Midbrain (tissue), 1 donor: ENCODE measurements at regions not wholly inside any gene's neighbourhood (a gene's known extent, or its start where the extent isn't known, plus 50 kb on each side); places are given as distances from the start of the nearest gene placed in this dataset.
"Not testable (repeated sequence)": the region's sequence is repeated elsewhere in the genome, so short reads cannot be mapped to it uniquely, and the experiment has no call there.

Source experiments
- DNase-seq: peaks from one replicate; lab custom pipeline; 2025; lab: John Stamatoyannopoulos, UW

GRCh38 chrX:50967736-50968135 is 57.2 kb downstream of the BMP15 start:
- DNase-seq: no peak

GRCh38 chrX:50968871-50969635 is 58.5 kb downstream of the BMP15 start:
- DNase-seq: not testable (repeated sequence)

DNA sequence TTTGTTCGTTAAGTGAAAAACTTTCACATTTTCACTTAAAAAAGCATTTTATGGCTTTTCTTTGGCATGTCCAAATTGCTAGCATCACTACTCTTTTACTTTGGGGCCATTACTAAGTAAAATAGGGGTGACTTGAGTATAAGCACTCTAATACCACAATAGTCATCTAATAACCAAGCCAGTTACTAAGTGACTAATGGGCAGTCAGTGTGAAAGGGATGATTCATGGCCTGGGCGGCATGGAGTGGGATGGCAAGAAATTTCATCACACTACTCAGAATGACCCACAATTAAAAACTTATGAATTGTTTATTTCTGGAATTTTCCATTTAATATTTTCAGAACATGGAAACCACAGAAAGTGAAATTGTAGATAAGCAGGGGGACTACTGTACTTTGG is 60.9 kb downstream of the BMP15 start:
- no peak for DNase-seq

DNA sequence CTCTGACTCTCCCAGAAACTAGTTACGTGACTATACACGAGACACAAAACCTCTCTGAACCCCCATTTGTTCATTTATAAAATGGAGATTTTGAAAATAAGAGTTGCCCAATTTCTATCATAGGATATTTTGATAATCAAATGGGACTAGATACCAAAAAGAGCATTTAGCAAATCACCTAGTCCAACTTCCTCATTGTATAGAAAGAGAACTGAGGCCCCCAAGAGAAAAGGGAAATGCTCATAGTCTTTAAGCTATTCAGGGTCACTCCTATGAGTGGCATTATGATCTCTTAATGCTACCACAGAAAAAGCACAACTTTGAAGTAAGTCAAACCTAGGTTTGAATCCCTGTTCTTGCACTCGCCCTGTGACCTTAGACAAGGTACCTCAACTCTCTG is 62.7 kb downstream of the BMP15 start:
- DNase-seq: no peak

DNA sequence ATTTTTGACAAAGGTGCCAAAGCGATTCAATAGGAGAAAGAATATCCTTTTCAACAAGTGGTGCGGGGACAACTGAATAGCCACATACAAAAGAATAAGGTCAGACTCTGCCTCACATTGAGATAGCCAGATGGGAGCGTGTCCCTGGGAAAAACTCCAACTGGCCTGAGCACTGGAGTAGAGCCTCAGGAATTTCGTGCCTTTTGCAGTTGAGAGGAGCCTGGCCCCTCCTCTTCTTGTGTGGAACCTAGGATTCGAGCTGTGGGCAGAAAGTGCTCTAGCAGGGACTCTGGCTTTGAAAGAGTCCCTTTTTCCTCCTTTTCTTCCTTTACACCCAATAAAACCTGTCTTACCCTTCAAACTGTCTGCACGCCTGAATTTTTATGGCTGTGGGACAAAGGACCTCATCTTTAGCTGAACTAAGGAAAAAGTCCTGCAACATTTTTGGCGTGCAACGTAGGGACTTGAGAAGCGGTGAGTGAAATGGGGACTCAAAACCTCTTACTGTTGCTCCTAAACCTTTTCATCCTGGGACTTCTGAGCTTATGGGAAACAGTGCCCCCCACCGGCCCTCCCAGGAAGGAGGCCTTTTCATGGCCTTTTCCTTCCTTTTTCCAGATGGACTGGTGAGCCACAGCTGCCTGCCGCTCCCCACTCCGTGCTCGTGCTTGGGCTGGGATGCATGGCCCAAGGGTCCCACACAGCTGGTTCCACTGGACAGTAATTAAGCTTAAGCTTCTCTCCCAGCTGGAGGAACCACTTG is 68.6 kb downstream of the BMP15 start:
- no peak for DNase-seq

DNA sequence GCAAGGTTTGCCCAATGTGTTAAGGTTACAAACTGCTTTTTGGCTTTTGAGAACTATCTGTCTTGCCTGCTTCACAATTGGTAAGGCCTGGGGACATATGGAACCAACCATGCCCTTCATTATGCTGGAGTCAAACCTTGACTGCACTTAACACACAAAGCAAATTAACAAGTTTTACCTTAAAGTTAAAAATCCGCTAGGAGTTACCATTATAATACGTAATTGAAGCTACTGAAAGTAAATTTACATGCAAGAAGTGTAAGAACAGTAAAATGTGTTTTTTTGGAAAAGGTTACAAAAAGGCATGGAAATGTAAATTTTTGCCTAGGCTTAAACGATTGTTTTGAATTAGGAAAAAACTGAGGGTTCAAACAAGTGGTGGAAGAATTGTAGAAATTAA is 69.7 kb downstream of the BMP15 start:
- DNase-seq: no peak

DNA sequence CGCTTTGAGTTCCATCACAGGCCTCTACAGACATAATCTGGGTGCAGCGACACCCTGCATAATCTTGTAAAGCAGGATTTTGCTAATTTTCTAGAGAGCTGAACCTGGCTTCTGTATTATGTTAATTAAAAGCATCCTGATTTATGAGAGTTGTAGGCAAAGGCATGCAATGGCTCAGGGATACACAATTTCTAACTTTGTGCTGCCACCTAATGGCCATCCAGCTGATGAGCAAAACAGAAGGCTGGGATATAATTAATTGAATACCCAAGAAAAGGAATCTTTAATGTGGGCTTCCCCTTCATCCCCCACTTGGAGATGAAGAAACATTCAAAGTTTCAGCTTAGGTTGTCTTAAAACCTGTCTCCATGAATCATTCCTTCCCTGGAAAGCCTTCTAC is 78.1 kb downstream of the BMP15 start:
- peak; percentile 27 for DNase-seq

DNA sequence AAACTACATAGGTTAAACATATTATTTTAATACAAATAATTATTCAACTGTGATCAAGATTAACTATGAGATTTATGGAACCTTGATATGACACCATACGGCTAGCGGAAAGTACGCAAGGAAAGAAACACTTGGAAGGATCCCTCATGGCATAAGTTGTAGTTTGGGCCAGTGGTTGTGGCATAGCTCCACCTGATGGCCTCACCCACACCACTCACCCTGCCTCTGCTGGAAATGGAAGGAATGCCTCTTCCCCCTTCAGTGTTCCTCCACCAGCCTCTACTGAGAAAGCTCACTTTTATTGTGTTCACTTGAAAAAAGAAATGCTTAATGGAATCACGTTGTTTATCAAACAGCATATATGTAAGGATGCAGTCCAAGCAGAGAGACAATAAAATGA is 86.4 kb downstream of the BMP15 start:
- DNase-seq: no peak

GRCh38 chrX:51000384-51000783 is 89.8 kb downstream of the BMP15 start:
- DNase-seq: not testable (repeated sequence)

- DNase-seq: not testable (repeated sequence)
These were observed 91.4 kb downstream of the BMP15 start for GRCh38 chrX:51001733-51002632.

DNA sequence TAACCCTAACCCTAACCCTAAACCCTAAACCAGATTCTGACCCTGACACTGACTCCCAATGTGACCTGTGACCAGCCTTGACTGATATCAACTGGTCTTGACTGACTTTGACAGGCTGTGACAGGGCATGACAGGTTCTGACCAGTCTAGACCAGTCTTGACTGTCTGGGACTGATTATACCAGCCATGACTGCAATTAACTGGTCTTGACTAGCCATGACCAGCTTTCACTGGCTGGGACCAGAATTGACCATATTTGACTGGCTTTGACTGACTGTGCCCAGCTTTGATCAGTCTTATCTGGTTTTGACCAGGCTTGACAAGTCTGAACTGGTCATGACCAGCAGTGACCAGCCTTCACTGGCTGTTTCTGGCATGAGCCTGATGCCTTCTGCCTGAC is 95.5 kb downstream of the BMP15 start:
- DNase-seq: no peak

GRCh38 chrX:51024106-51024696 is 113.7 kb downstream of the BMP15 start:
- DNase-seq: no peak

- no peak for DNase-seq
These were observed 116.3 kb downstream of the BMP15 start for GRCh38 chrX:51026862-51027261.

GRCh38 chrX:51035746-51036145 is 125.2 kb downstream of the BMP15 start:
- DNase-seq: no peak

- no peak for DNase-seq
These were observed 137.4 kb downstream of the BMP15 start for GRCh38 chrX:51047950-51048349.

GRCh38 chrX:51053741-51054140 is 143.2 kb downstream of the BMP15 start:
- DNase-seq: no peak

DNA sequence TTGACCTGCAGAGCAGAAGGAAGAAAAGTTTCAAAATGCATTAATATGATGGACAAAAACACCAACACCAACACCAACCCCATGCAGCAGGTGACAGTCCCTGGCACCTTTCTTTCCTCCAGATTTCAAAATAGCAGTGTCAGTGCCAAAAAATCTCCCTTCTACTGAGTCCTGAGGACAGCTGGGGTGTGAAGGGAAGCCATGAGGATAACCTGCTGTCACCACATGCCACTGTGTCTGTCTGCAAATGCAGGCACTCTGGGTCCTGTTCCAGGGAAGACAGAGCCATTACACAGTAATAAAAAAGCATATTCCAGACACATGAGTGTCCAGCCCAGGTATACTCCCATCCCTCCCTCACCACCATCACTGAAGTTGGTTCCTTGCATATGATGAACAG is 187.5 kb downstream of the BMP15 start:
- DNase-seq: no peak

GRCh38 chrX:51119058-51119926 is 208.8 kb downstream of the BMP15 start:
- not testable (repeated sequence) for DNase-seq

- DNase-seq: not testable (repeated sequence)
These were observed 206.9 kb upstream of the NUDT10 start for GRCh38 chrX:51125743-51126142.

DNA sequence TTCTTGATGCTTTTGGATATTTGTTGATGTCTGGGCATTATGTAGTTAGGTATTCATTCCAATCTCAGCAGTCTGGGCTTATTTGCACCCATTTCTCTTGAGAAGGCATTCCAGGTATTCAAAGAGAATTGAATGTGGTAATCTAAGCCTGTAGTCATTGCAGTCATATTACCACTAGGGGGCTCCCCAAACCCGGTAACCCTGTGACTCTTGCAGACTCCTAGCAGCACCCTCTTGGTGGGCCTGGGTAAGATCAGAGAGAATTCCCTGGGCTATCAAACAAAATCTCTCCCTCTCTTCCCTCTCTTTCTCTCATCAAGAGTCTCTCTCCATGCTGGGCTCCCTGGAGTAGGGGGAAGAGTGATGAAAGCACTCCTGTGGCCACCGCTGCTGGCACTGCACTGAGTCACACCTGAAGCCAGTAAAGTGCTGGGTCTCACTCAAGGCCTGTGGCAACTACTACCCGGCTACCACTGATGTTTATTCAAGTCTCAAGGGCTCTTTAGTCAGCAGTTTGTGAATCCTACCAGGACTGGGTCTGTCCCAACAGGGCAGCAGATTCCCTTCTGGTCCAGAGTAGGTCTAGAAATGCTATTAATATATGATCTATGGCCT is 187.7 kb upstream of the NUDT10 start:
- DNase-seq: no peak

DNA sequence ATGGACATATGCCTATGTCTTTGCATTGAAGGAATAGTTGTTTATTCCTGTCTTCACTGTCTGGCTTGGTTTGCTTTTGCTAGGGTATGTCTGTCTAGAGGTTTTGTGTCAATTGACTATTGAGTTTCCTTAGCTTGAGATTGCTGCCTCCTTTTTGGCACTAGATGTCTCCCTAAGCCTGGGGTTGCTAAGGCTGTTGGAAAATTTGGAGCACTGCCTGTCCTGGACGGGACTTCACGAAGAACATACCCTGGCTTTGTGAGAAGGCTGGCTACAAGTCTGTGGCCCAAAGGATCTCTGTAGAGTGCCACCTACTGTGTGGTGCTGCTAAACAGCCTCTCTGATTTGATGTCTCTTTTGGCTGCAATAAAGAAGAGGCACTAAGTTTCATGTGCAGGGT is 183.8 kb upstream of the NUDT10 start:
- DNase-seq: peak; percentile 9
